ACC112 (cell line): ENCODE measurements at regions not wholly inside any gene's neighbourhood (a gene's known extent, or its start where the extent isn't known, plus 50 kb on each side); places are given as distances from the start of the nearest gene placed in this dataset.
"Not testable (repeated sequence)": the region's sequence is repeated elsewhere in the genome, so short reads cannot be mapped to it uniquely, and the experiment has no call there.

Source experiments
- H2AFZ ChIP-seq: fragments of 200-600 bp; sonication (generic); one replicate; pipeline ENCODE4 v1.6.0; 2017; ENCODE audit warnings: antibody characterized with exemption, low read length; ENCODE audit not compliant: unreplicated experiment
- H3K27ac ChIP-seq: fragments of 200-600 bp; sonication (generic); 2 replicates; pipeline ENCODE4 v1.5.1; 2014; ENCODE audit warnings: low read depth, mild to moderate bottlenecking, antibody characterized with exemption, low read length, moderate library complexity
- H3K27me3 ChIP-seq: fragments of 200-600 bp; sonication (generic); 2 replicates; pipeline ENCODE4 v1.6.1; 2014; ENCODE audit warnings: mild to moderate bottlenecking, antibody characterized with exemption, low read length, moderate library complexity, mixed read lengths; ENCODE audit not compliant: insufficient read depth
- H3K36me3 ChIP-seq: fragments of 200-600 bp; sonication (generic); 2 replicates; pipeline ENCODE4 v1.6.1; 2016; ENCODE audit warnings: mild to moderate bottlenecking, antibody characterized with exemption, low read length, moderate library complexity, mixed read lengths; ENCODE audit not compliant: insufficient read depth
- H3K4me1 ChIP-seq: fragments of 200-600 bp; sonication (generic); one replicate; pipeline ENCODE4 v1.6.1; 2016; ENCODE audit warnings: low read length, mixed read lengths; ENCODE audit not compliant: insufficient read depth, unreplicated experiment, control insufficient read depth
- H3K4me3 ChIP-seq: fragments of 200-600 bp; sonication (generic); 2 replicates; pipeline ENCODE4 v1.5.1; 2014; ENCODE audit warnings: mild to moderate bottlenecking, low read depth, low read length
- H3K79me2 ChIP-seq: fragments of 200-600 bp; sonication (generic); one replicate; pipeline ENCODE4 v1.6.0; 2016; ENCODE audit warnings: low read length; ENCODE audit not compliant: control insufficient read depth, unreplicated experiment, insufficient read depth

DNA sequence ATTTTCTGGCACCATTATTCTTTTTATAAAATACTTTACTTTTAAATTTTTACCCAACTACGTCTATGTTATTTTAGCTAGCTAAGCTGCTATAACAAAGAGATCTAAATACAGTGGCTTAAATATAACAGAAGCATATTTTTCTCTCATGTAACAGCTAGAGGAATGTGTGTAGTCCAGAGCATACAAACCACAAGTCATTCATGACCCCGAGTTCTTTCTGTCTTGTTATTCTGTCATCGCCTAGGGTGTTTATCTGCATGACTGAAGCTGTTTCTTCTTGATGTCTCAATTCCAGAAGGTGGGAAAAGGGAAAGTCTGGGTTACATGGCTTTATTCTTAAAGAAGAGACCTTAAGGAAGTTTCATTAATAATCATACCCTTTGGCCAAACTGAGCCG, 136.9 kb upstream of the RFX3 start:
- Histone ChIP-seq H2AFZ (no peak overlapping the region), H3K27ac (no peak overlapping the region), H3K36me3 (no peaks in the 10 kb centered on the region), H3K79me2 (no peaks in the 10 kb centered on the region), H3K27me3 (no peaks in the 10 kb centered on the region), H3K4me3 (no peak overlapping the region), H3K4me1 (no peaks in the 10 kb centered on the region)

DNA sequence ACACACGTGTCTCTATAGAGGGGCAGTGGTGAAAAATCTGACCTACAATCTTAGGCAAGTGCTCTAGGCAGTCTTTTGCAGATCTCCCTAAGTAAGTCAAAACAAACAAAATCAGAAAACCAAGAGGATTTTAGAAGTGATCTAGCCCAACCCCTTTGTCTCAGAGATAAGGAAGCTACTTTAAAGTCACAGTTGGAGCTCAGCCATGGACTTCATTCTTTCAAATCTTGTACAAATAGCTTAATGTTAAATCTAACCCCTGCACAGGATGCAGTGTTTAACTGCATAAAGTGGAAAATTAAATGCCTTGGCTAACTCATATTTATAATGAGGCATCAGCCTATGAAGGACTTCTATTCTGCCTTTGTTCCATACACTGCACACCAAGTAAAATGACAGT, 135.1 kb upstream of the RFX3 start:
- no peak overlapping the region for H2AFZ ChIP-seq
- H3K27ac ChIP-seq: no peak overlapping the region

DNA sequence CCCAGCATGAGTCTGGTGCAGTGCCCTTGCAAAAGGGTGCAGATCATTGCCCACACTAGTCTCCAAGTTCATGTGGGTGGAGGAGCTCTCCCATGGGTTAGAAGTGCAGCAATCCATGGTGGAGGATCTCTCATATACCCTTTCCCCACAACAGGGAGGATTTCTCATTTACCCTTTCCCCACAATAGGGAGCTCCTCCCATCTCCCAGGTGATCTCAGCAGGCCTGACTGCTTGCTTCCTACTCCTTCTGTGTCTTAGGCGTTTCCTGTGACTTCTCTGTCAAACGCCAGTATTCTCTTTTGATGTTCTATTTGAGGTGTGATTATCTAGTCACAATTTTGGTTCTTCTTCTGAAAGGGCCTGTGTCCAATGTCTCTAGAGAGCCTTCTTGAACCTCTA, 133.8 kb upstream of the RFX3 start:
- H2AFZ ChIP-seq: no peak overlapping the region
- H3K4me3 ChIP-seq: no peak overlapping the region
- H3K27ac ChIP-seq: no peak overlapping the region
- H3K36me3 ChIP-seq: no peaks in the 10 kb centered on the region
- H3K79me2 ChIP-seq: no peaks in the 10 kb centered on the region
- no peaks in the 10 kb centered on the region for H3K4me1 ChIP-seq
- no peaks in the 10 kb centered on the region for H3K27me3 ChIP-seq

More for the DNA sequence above, 135.1 kb upstream of the RFX3 start:
- no peak overlapping the region for H3K4me3 ChIP-seq
- no peaks in the 10 kb centered on the region for H3K27me3 ChIP-seq
- H3K4me1 ChIP-seq: no peaks in the 10 kb centered on the region
- H3K36me3 ChIP-seq: no peaks in the 10 kb centered on the region
- H3K79me2 ChIP-seq: no peaks in the 10 kb centered on the region

GRCh38 chr9:3658964-3659363, 133.2 kb upstream of the RFX3 start:
- Histone ChIP-seq H2AFZ (no peak overlapping the region), H3K36me3 (no peaks in the 10 kb centered on the region), H3K27me3 (no peaks in the 10 kb centered on the region), H3K27ac (no peak overlapping the region), H3K4me3 (no peak overlapping the region), H3K4me1 (no peaks in the 10 kb centered on the region), H3K79me2 (no peaks in the 10 kb centered on the region)

- no peaks in the 10 kb centered on the region for H3K36me3 ChIP-seq
- H3K4me1 ChIP-seq: no peaks in the 10 kb centered on the region
- H3K79me2 ChIP-seq: no peaks in the 10 kb centered on the region
- no peaks in the 10 kb centered on the region for H3K27me3 ChIP-seq
- H3K4me3 ChIP-seq: no peak overlapping the region
- no peak overlapping the region for H3K27ac ChIP-seq
- H2AFZ ChIP-seq: no peak overlapping the region
Observed at GRCh38 chr9:3656224-3656623, 130.4 kb upstream of the RFX3 start.

- Histone ChIP-seq H3K4me3 (no peak overlapping the region), H3K36me3 (no peaks in the 10 kb centered on the region), H3K4me1 (no peaks in the 10 kb centered on the region), H3K79me2 (no peaks in the 10 kb centered on the region), H3K27ac (no peak overlapping the region), H2AFZ (no peak overlapping the region), H3K27me3 (no peaks in the 10 kb centered on the region)
Observed at GRCh38 chr9:3650994-3651622, 125.3 kb upstream of the RFX3 start.

- H3K4me3 ChIP-seq: no peak overlapping the region
- H3K27me3 ChIP-seq: no peaks in the 10 kb centered on the region
- no peaks in the 10 kb centered on the region for H3K4me1 ChIP-seq
- H3K27ac ChIP-seq: no peak overlapping the region
- H3K79me2 ChIP-seq: no peaks in the 10 kb centered on the region
- no peak overlapping the region for H2AFZ ChIP-seq
- H3K36me3 ChIP-seq: no peaks in the 10 kb centered on the region
Observed at GRCh38 chr9:3648722-3649246, 123.0 kb upstream of the RFX3 start.

DNA sequence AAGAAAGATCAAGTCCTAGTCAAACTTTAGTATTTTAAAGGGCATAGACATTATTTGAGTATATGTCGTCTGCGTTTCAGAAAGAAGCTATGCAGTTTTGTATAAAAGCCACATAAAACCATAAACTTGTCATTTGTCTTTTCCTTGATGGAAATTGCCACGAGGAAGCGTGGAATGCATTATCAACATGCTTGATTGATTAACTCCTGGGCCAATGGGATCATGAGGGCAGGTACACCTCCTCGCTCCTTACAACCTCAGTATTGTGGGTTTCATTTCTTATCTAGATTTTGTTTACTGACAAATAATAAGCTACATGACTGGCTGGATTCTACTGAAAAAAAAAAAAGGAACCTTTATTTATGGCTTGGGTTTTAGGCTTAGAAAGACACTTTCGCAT, 122.5 kb upstream of the RFX3 start:
- H3K36me3 ChIP-seq: no peaks in the 10 kb centered on the region

GRCh38 chr9:3647652-3648051, 121.9 kb upstream of the RFX3 start:
- Histone ChIP-seq H3K79me2 (no peaks in the 10 kb centered on the region), H3K4me3 (no peak overlapping the region), H3K27me3 (no peaks in the 10 kb centered on the region), H2AFZ (no peak overlapping the region), H3K27ac (no peak overlapping the region), H3K4me1 (no peaks in the 10 kb centered on the region), H3K36me3 (no peaks in the 10 kb centered on the region)

More for the DNA sequence above, 122.5 kb upstream of the RFX3 start:
- Histone ChIP-seq H2AFZ (no peak overlapping the region), H3K4me1 (no peaks in the 10 kb centered on the region), H3K79me2 (no peaks in the 10 kb centered on the region), H3K27me3 (no peaks in the 10 kb centered on the region), H3K27ac (no peak overlapping the region), H3K4me3 (no peak overlapping the region)

DNA sequence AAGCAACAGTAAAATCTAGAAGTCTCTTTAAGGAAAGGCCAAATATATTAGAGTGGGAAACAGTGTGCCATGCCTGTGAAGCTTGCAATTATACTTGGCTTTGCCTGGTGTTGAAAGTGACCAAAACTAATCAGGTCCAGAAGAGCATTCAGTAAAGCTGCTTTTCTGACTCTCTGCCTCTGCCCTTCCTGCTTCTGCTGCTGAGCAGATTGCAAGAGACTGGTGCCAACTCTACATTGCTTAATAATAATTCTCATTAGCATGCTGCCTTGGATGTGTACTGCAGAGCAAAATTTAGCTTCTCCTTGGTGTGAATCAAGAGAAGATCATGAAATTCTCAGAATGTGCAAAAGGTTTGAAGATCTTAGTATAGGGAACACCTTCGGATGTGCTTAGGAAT, 120.4 kb upstream of the RFX3 start:
- no peaks in the 10 kb centered on the region for H3K4me1 ChIP-seq
- H3K27me3 ChIP-seq: no peaks in the 10 kb centered on the region
- H3K4me3 ChIP-seq: no peak overlapping the region
- no peaks in the 10 kb centered on the region for H3K79me2 ChIP-seq
- H2AFZ ChIP-seq: no peak overlapping the region
- H3K36me3 ChIP-seq: no peaks in the 10 kb centered on the region
- H3K27ac ChIP-seq: no peak overlapping the region

- H3K36me3 ChIP-seq, H3K27me3 ChIP-seq, H3K4me3 ChIP-seq, H3K79me2 ChIP-seq, H3K27ac ChIP-seq, H3K4me1 ChIP-seq, H2AFZ ChIP-seq: not testable (repeated sequence)
Observed at GRCh38 chr9:3642075-3642474, 116.3 kb upstream of the RFX3 start.
